Chondrocyte (in vitro differentiated cells): ENCODE measurements at regions not wholly inside any gene's neighbourhood (a gene's known extent, or its start where the extent isn't known, plus 50 kb on each side); places are given as distances from the start of the nearest gene placed in this dataset.

Source experiments
- DNase-seq: peaks from one replicate; pipeline ENCODE4 v3.0.0; 2021; ENCODE audit warnings: mixed read lengths, low spot score
- H3K27ac Mint-ChIP-seq: one replicate; pipeline ENCODE4 v1.8.0; 2021; ENCODE audit warnings: mild to moderate bottlenecking, moderate library complexity, mixed read lengths; ENCODE audit not compliant: unreplicated experiment
- H3K27me3 Mint-ChIP-seq: 2 replicates; pipeline ENCODE4 v1.8.0; 2021; ENCODE audit warnings: low read depth, mixed read lengths
- H3K36me3 Mint-ChIP-seq: 2 replicates; pipeline ENCODE4 v1.8.0; 2021; ENCODE audit warnings: low read depth, mixed read lengths
- H3K4me1 Mint-ChIP-seq: 2 replicates; pipeline ENCODE4 v1.8.0; 2021; ENCODE audit warnings: low read depth, mild to moderate bottlenecking, mixed read lengths
- H3K4me3 Mint-ChIP-seq: one replicate; pipeline ENCODE4 v1.8.0; 2021; ENCODE audit warnings: mild to moderate bottlenecking, moderate library complexity, mixed read lengths; ENCODE audit not compliant: unreplicated experiment
- H3K9me3 Mint-ChIP-seq: 2 replicates; pipeline ENCODE4 v1.8.0; 2021; ENCODE audit warnings: low read depth, mixed read lengths
- CTCF ChIP-seq: fragments of 200-600 bp; sonication (generic); IDR thresholded peaks from 2 replicates; pipeline ENCODE4 v1.5.0; 2021; ENCODE audit warnings: antibody characterized with exemption, mild to moderate bottlenecking, moderate library complexity

- no peak for DNase-seq
- Mint-ChIP-seq H3K4me3 (no peak overlapping the region), H3K27me3 (peaks cover 5% of the 10 kb centered on the region), H3K27ac (no peak overlapping the region), H3K4me1 (no peaks in the 10 kb centered on the region), H3K9me3 (peaks cover 2% of the 10 kb centered on the region), H3K36me3 (no peaks in the 10 kb centered on the region)
- no peak for TF ChIP-seq CTCF
Measured at GRCh38 chr20:5434116-5434515, 117.4 kb upstream of the PROKR2 start.

DNA sequence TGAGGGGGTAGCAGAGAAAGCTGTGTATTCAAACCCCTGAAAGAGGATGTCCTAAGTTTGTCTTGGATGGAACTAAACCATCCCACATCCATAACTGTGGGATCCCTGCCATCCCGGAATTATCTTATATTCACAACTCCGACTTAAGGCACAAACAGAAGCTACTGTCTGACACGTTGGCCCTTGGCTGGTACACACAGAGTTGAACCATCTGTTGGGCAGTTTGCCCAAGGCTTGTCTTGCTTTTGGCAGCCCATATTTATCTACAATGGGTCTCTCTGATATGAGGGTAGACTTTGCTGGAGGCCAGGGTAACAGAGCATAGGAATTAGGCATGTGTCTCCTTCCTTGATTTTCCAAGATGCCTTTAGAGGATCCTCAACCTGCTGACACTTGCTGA lies 116.6 kb upstream of the PROKR2 start:
- H3K36me3 Mint-ChIP-seq, result no peaks in the 10 kb centered on the region
- peaks cover 2% of the 10 kb centered on the region for H3K9me3 Mint-ChIP-seq
- no peak for DNase-seq
- H3K27me3 Mint-ChIP-seq, result peaks cover 6% of the 10 kb centered on the region
- H3K4me1 Mint-ChIP-seq, result no peaks in the 10 kb centered on the region
- H3K27ac Mint-ChIP-seq, result no peak overlapping the region
- no peak for TF ChIP-seq CTCF
- no peak overlapping the region for H3K4me3 Mint-ChIP-seq

DNA sequence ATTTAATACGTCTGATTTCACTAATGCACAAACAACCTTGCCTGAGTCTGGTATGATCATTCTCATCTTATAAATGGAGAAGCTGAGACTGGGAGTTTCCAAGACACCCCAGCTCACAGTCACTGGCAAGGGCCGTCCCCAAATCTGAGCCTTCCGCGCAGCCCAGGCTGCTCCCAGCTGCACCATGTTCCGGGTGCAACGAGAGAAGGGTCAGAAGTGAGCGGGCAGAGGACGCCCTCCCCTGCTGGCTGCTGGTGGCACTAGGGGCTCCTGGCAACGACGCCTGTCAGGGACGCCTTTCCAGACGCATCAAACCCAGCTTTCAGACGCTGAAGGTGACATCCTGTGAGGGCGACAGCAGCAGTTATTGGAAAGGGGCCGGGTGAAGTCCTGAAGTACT lies 115.3 kb upstream of the PROKR2 start:
- Mint-ChIP-seq H3K36me3 (no peaks in the 10 kb centered on the region), H3K9me3 (peaks cover 2% of the 10 kb centered on the region), H3K4me1 (no peaks in the 10 kb centered on the region), H3K27ac (no peak overlapping the region), H3K4me3 (no peak overlapping the region), H3K27me3 (peaks cover 6% of the 10 kb centered on the region)
- DNase-seq, result no peak
- no peak for TF ChIP-seq CTCF

- Mint-ChIP-seq H3K36me3 (no peaks in the 10 kb centered on the region), H3K4me1 (no peaks in the 10 kb centered on the region), H3K27ac (no peak overlapping the region), H3K27me3 (peaks cover 6% of the 10 kb centered on the region), H3K4me3 (no peak overlapping the region), H3K9me3 (no peaks in the 10 kb centered on the region)
- DNase-seq, result no peak
- TF ChIP-seq CTCF, result no peak
Measured at GRCh38 chr20:5430670-5431069, 113.9 kb upstream of the PROKR2 start.

- DNase-seq, result no peak
- no peak for TF ChIP-seq CTCF
- Mint-ChIP-seq H3K9me3 (peaks cover 8% of the 10 kb centered on the region), H3K36me3 (no peaks in the 10 kb centered on the region), H3K27me3 (peaks cover 1% of the 10 kb centered on the region), H3K4me3 (no peak overlapping the region), H3K27ac (no peak overlapping the region), H3K4me1 (no peaks in the 10 kb centered on the region)
Measured at GRCh38 chr20:5426026-5426425, 109.3 kb upstream of the PROKR2 start.
